PC-3 (cell line): ENCODE measurements at regions not wholly inside any gene's neighbourhood (a gene's known extent, or its start where the extent isn't known, plus 50 kb on each side); places are given as distances from the start of the nearest gene placed in this dataset.
A peak's percentile ranks its signal among the peaks of the same experiment; 100 is the strongest.

Experiments
- ATAC-seq: fragments of 200-7000 bp; cut with Tn5 transposase; 2 replicates; pipeline ENCODE4 v1.9.1; 2020; ENCODE audit warnings: mild to moderate bottlenecking, moderate library complexity
- BruUV-seq: library from RNA; stranded (reverse); fragments of 400-500 nt; replicated peaks from 2 replicates; lab custom pipeline; 2021; lab: Mats Ljungman, UMichigan
- CTCF ChIA-PET: fragments of 300-600 bp; sonication (Branson Sonifier 250); formaldehyde crosslinking; loops from one replicate; lab custom pipeline; 2022; ENCODE audit warnings: antibody characterized with exemption; lab: Charles Lee
- POLR2A ChIA-PET: fragments of 300-600 bp; sonication (Branson Sonifier 250); formaldehyde crosslinking; loops from one replicate; lab custom pipeline; 2022; ENCODE audit warnings: antibody characterized with exemption; ENCODE audit not compliant: unreplicated experiment; lab: Charles Lee
- DNase-seq: peaks from one replicate; pipeline ENCODE4 v3.0.0-alpha.2; 2015
- H2AFZ ChIP-seq: fragments of 300-600 bp; sonication (generic); 2 replicates; pipeline ENCODE4 v1.6.0; 2016; ENCODE audit warnings: antibody characterized with exemption, low read length
- H3F3A ChIP-seq: fragments of 300-600 bp; sonication (generic); one replicate; pipeline ENCODE4 v1.6.0; 2017; ENCODE audit warnings: antibody characterized with exemption, low read length, control low read depth, mild to moderate bottlenecking; ENCODE audit not compliant: unreplicated experiment
- H3K27ac ChIP-seq: fragments of 300-600 bp; sonication (generic); 2 replicates; pipeline ENCODE4 v1.5.1; 2016; ENCODE audit warnings: mild to moderate bottlenecking, low read length
- H3K27me3 ChIP-seq: fragments of 300-600 bp; sonication (generic); 2 replicates; pipeline ENCODE4 v1.6.1; 2016; ENCODE audit warnings: low read length, mixed read lengths
- H3K36me3 ChIP-seq: fragments of 300-600 bp; sonication (generic); 2 replicates; pipeline ENCODE4 v1.6.1; 2016; ENCODE audit warnings: low read depth, mixed run types, low read length, mixed read lengths
- H3K4me1 ChIP-seq: fragments of 300-600 bp; sonication (generic); 2 replicates; pipeline ENCODE4 v1.5.1; 2016; ENCODE audit warnings: low read length; ENCODE audit not compliant: insufficient read depth
- H3K4me2 ChIP-seq: fragments of 300-600 bp; sonication (generic); 2 replicates; pipeline ENCODE4 v1.6.0; 2016; ENCODE audit warnings: low read length
- H3K4me3 ChIP-seq: fragments of 300-600 bp; sonication (generic); 2 replicates; pipeline ENCODE4 v1.5.1; 2016; ENCODE audit warnings: mild to moderate bottlenecking, low read length, mixed read lengths
- H3K79me2 ChIP-seq: fragments of 300-600 bp; sonication (generic); 2 replicates; pipeline ENCODE4 v1.6.1; 2017; ENCODE audit warnings: low read length, mixed read lengths
- H3K9ac ChIP-seq: fragments of 300-600 bp; sonication (generic); 2 replicates; pipeline ENCODE4 v1.6.0; 2016; ENCODE audit warnings: mild to moderate bottlenecking, low read length
- H3K9me2 ChIP-seq: fragments of 300-600 bp; sonication (generic); replicated peaks from 2 replicates; pipeline ENCODE4 v1.6.1; 2016; ENCODE audit warnings: mixed run types, low read length, mixed read lengths
- H3K9me3 ChIP-seq: fragments of 300-600 bp; sonication (generic); 2 replicates; pipeline ENCODE4 v1.6.1; 2016; ENCODE audit warnings: low read length, mixed read lengths
- H4K20me1 ChIP-seq: fragments of 300-600 bp; sonication (generic); 2 replicates; pipeline ENCODE4 v1.6.1; 2016; ENCODE audit warnings: low read length, mixed read lengths
- CTCF ChIP-seq: fragments of 300-600 bp; sonication (generic); conservative IDR thresholded peaks from 2 replicates; pipeline ENCODE4 v1.5.1; 2017; ENCODE audit warnings: antibody characterized with exemption, low read depth, mild to moderate bottlenecking, low read length
- EZH2 ChIP-seq: fragments of 300-600 bp; sonication (generic); IDR thresholded peaks from one replicate; pipeline ENCODE4 v1.6.1; 2017; ENCODE audit warnings: antibody characterized with exemption, mild to moderate bottlenecking, low read length; ENCODE audit not compliant: unreplicated experiment
- EZH2phosphoT487 ChIP-seq: fragments of 300-600 bp; sonication (generic); IDR thresholded peaks from 2 replicates; pipeline ENCODE4 v1.6.1; 2018; ENCODE audit warnings: mild to moderate bottlenecking, antibody characterized with exemption, low read length, borderline replicate concordance
- intact Hi-C: fragments of 100-400 bp; cut with micrococcal nuclease; formaldehyde crosslinking; loops from 2 replicates; pipeline ENCODE4 v1.9.0; 2023

- Histone ChIP-seq H4K20me1 (no peaks in the 10 kb centered on the region), H3K9ac (no peak overlapping the region), H3K4me2 (no peak overlapping the region), H3K79me2 (no peaks in the 10 kb centered on the region), H3K9me2 (no peaks in the 10 kb centered on the region), H3K4me3 (no peak overlapping the region), H3K27me3 (no peaks in the 10 kb centered on the region), H3K27ac (no peak overlapping the region), H3K4me1 (no peaks in the 10 kb centered on the region), H3K36me3 (no peaks in the 10 kb centered on the region), H3F3A (no peaks in the 10 kb centered on the region), H2AFZ (no peak overlapping the region), H3K9me3 (no peaks in the 10 kb centered on the region)
- TF ChIP-seq CTCF = no peak
- TF ChIP-seq EZH2phosphoT487 = no peak
- no peak for TF ChIP-seq EZH2
- intact Hi-C loops = no loop called here
- ATAC-seq = no peak
- ChIA-PET POLR2A (no interaction called here), CTCF (no interaction called here)
- DNase-seq = no peak
- BruUV-seq = no TSS peak
Measured at GRCh38 chr1:104795931-104796330, 1046.2 kb downstream of the AMY1C start.

GRCh38 chr1:104797982-104798381 is 1048.3 kb downstream of the AMY1C start:
- TF ChIP-seq EZH2 = no peak
- no peak for TF ChIP-seq EZH2phosphoT487
- TF ChIP-seq CTCF = no peak
- CTCF ChIA-PET = no interaction called here
- Histone ChIP-seq H3K9me3 (no peaks in the 10 kb centered on the region), H3K27me3 (no peaks in the 10 kb centered on the region), H3K27ac (no peak overlapping the region), H2AFZ (no peak overlapping the region), H3K4me2 (no peak overlapping the region), H3K79me2 (no peaks in the 10 kb centered on the region), H3F3A (no peaks in the 10 kb centered on the region), H3K36me3 (no peaks in the 10 kb centered on the region), H3K9me2 (no peaks in the 10 kb centered on the region), H4K20me1 (no peaks in the 10 kb centered on the region), H3K4me1 (no peaks in the 10 kb centered on the region), H3K4me3 (no peak overlapping the region), H3K9ac (no peak overlapping the region)
- BruUV-seq = no TSS peak
- POLR2A ChIA-PET = no interaction called here
- intact Hi-C loops = no loop called here
- DNase-seq (peak; percentile 34), ATAC-seq (0 out of 2 replicates have a peak, but pooled peaks have one; percentile 29)

GRCh38 chr1:104801344-104801743 is 1051.6 kb downstream of the AMY1C start:
- POLR2A ChIA-PET = no interaction called here
- no peaks in the 10 kb centered on the region for H3K9me3 ChIP-seq
- H3F3A ChIP-seq = no peaks in the 10 kb centered on the region
- H3K4me1 ChIP-seq = no peaks in the 10 kb centered on the region
- no peak overlapping the region for H3K27ac ChIP-seq
- BruUV-seq = no TSS peak
- no peaks in the 10 kb centered on the region for H3K79me2 ChIP-seq
- no peaks in the 10 kb centered on the region for H3K9me2 ChIP-seq
- H2AFZ ChIP-seq = no peak overlapping the region
- no peak overlapping the region for H3K4me3 ChIP-seq
- H4K20me1 ChIP-seq = no peaks in the 10 kb centered on the region
- intact Hi-C loops = no loop called here
- TF ChIP-seq CTCF (no peak), EZH2phosphoT487 (no peak), EZH2 (no peak)
- DNase-seq (no peak), ATAC-seq (no peak)
- H3K27me3 ChIP-seq = no peaks in the 10 kb centered on the region
- CTCF ChIA-PET = no interaction called here
- H3K9ac ChIP-seq = no peak overlapping the region
- H3K4me2 ChIP-seq = no peak overlapping the region
- no peaks in the 10 kb centered on the region for H3K36me3 ChIP-seq
